ENCODE measurements at regions not wholly inside any gene's neighbourhood (a gene's known extent, or its start where the extent isn't known, plus 50 kb on each side); places are given as distances from the start of the nearest gene placed in this dataset.

GRCh38 chr19:29268103-29268502 lies 55.2 kb upstream of the UQCRFS1 start:
- H3K4me3 ChIP-seq (ENCODE audit: control insufficient read depth, low read depth, low read length) = no peak overlapping the region
- DNase-seq (ENCODE audit: low read depth) = no peak
- TF ChIP-seq CTCF (conservative IDR thresholded peaks at IDR 0.05; ENCODE audit: control insufficient read depth, insufficient read depth, low read depth, low read length) = no peak

- TF ChIP-seq CTCF (conservative IDR thresholded peaks at IDR 0.05; ENCODE audit: control insufficient read depth, insufficient read depth, low read depth, low read length) = no peak
Measured at GRCh38 chr19:29268721-29269393, 55.9 kb upstream of the UQCRFS1 start.

GRCh38 chr19:29269641-29270040 lies 56.7 kb upstream of the UQCRFS1 start:
- H3K4me3 ChIP-seq (ENCODE audit: control insufficient read depth, low read depth, low read length) = no peak overlapping the region
- DNase-seq (ENCODE audit: low read depth) = no peak
- no peak for TF ChIP-seq CTCF (conservative IDR thresholded peaks at IDR 0.05; ENCODE audit: control insufficient read depth, insufficient read depth, low read depth, low read length)

More at GRCh38 chr19:29268721-29269393, 55.9 kb upstream of the UQCRFS1 start:
- no peak for DNase-seq (ENCODE audit: low read depth)
- H3K4me3 ChIP-seq (ENCODE audit: control insufficient read depth, low read depth, low read length) = no peak overlapping the region

- DNase-seq (ENCODE audit: low read depth) = no peak
- H3K4me3 ChIP-seq (ENCODE audit: control insufficient read depth, low read depth, low read length) = no peak overlapping the region
- TF ChIP-seq CTCF (conservative IDR thresholded peaks at IDR 0.05; ENCODE audit: control insufficient read depth, insufficient read depth, low read depth, low read length) = no peak
Measured at GRCh38 chr19:29271341-29271740, 58.4 kb upstream of the UQCRFS1 start.

GRCh38 chr19:29271911-29272310 lies 59.0 kb upstream of the UQCRFS1 start:
- TF ChIP-seq CTCF (conservative IDR thresholded peaks at IDR 0.05; ENCODE audit: control insufficient read depth, insufficient read depth, low read depth, low read length) = no peak
- no peak overlapping the region for H3K4me3 ChIP-seq (ENCODE audit: control insufficient read depth, low read depth, low read length)
- no peak for DNase-seq (ENCODE audit: low read depth)

- TF ChIP-seq CTCF (conservative IDR thresholded peaks at IDR 0.05; ENCODE audit: control insufficient read depth, insufficient read depth, low read depth, low read length) = no peak
- no peak overlapping the region for H3K4me3 ChIP-seq (ENCODE audit: control insufficient read depth, low read depth, low read length)
- DNase-seq (ENCODE audit: low read depth) = no peak
Measured at GRCh38 chr19:29273000-29273640, 60.2 kb upstream of the UQCRFS1 start.
